ENCODE measurements at regions not wholly inside any gene's neighbourhood (a gene's known extent, or its start where the extent isn't known, plus 50 kb on each side); places are given as distances from the start of the nearest gene placed in this dataset.

GRCh38 chr21:27741736-27742135, 774.8 kb upstream of the ADAMTS5 start:
- H3K4me2 ChIP-seq (ENCODE audit: insufficient read depth, low read length) = no peak overlapping the region
- BruUV-seq (replicated peaks) = no TSS peak
- DNase-seq (ENCODE audit: low read depth, low spot score) = no peak
- ChIA-PET CTCF (no interaction called here), POLR2A (no interaction called here)
- no peaks in the 10 kb centered on the region for H4K20me1 ChIP-seq (replicated peaks; ENCODE audit: control insufficient read depth, extremely low read depth, insufficient read depth, low read length)
- intact Hi-C loops (cut with micrococcal nuclease) = no loop called here
- TF ChIP-seq POLR2A (IDR thresholded peaks at IDR 0.05; ENCODE audit: low read depth, low read length) (no peak), JUN (IDR thresholded peaks at IDR 0.05; ENCODE audit: borderline replicate concordance, insufficient read depth, insufficient read length, low read depth) (no peak), MYC (IDR thresholded peaks at IDR 0.05; ENCODE audit: low read depth, low read length) (no peak)
- dilution Hi-C loops (cut with MboI; ENCODE audit: extremely low pct_ligation_motif_present, low sequenced_read_pairs) = no loop called here
- no peaks in the 10 kb centered on the region for H3K79me2 ChIP-seq (ENCODE audit: control insufficient read depth, insufficient read depth, low read length)
- no peak overlapping the region for H3K4me3 ChIP-seq (replicated peaks in 1 of 3; ENCODE audit: insufficient read depth in 1 of 3, low read depth in 1 of 3, low read length in 3 of 3)
- H3K9me1 ChIP-seq (replicated peaks; ENCODE audit: control insufficient read depth, extremely low read depth, insufficient read depth, low read length) = no peaks in the 10 kb centered on the region
- H2AFZ ChIP-seq (ENCODE audit: low read depth, low read length) = no peak overlapping the region
- H3K36me3 ChIP-seq (ENCODE audit: control insufficient read depth in 2 of 2, extremely low read depth in 1 of 2, insufficient read depth in 2 of 2, low read length in 2 of 2) = no peaks in the 10 kb centered on the region
- H3K4me1 ChIP-seq (ENCODE audit: control insufficient read depth, extremely low read depth, insufficient read depth, low read length) = no peaks in the 10 kb centered on the region
- H3K27me3 ChIP-seq (ENCODE audit: control insufficient read depth in 2 of 2, insufficient read depth in 2 of 2, low read length in 2 of 2) = no peaks in the 10 kb centered on the region
- no peak overlapping the region for H3K9ac ChIP-seq (replicated peaks; ENCODE audit: extremely low read depth, insufficient read depth, low read length)
- no peak overlapping the region for H3K27ac ChIP-seq (ENCODE audit: insufficient read depth, low read depth, low read length)
- no peaks in the 10 kb centered on the region for H3K9me3 ChIP-seq (replicated peaks; ENCODE audit: control insufficient read depth, insufficient read depth, low read length)
- FAIRE-seq = no peak

- POLR2A ChIA-PET = no interaction called here
- Histone ChIP-seq H3K27ac (ENCODE audit: insufficient read depth, low read depth, low read length) (no peak overlapping the region), H3K4me3 (replicated peaks in 1 of 3; ENCODE audit: insufficient read depth in 1 of 3, low read depth in 1 of 3, low read length in 3 of 3) (no peak overlapping the region), H4K20me1 (replicated peaks; ENCODE audit: control insufficient read depth, extremely low read depth, insufficient read depth, low read length) (no peaks in the 10 kb centered on the region), H3K4me1 (ENCODE audit: control insufficient read depth, extremely low read depth, insufficient read depth, low read length) (no peaks in the 10 kb centered on the region), H3K27me3 (ENCODE audit: control insufficient read depth in 2 of 2, insufficient read depth in 2 of 2, low read length in 2 of 2) (no peaks in the 10 kb centered on the region), H3K79me2 (ENCODE audit: control insufficient read depth, insufficient read depth, low read length) (no peaks in the 10 kb centered on the region), H2AFZ (ENCODE audit: low read depth, low read length) (no peak overlapping the region), H3K36me3 (ENCODE audit: control insufficient read depth in 2 of 2, extremely low read depth in 1 of 2, insufficient read depth in 2 of 2, low read length in 2 of 2) (no peaks in the 10 kb centered on the region), H3K9me1 (replicated peaks; ENCODE audit: control insufficient read depth, extremely low read depth, insufficient read depth, low read length) (no peaks in the 10 kb centered on the region), H3K4me2 (ENCODE audit: insufficient read depth, low read length) (no peak overlapping the region), H3K9me3 (replicated peaks; ENCODE audit: control insufficient read depth, insufficient read depth, low read length) (no peaks in the 10 kb centered on the region), H3K9ac (replicated peaks; ENCODE audit: extremely low read depth, insufficient read depth, low read length) (no peak overlapping the region)
- TF ChIP-seq JUN (IDR thresholded peaks at IDR 0.05; ENCODE audit: borderline replicate concordance, insufficient read depth, insufficient read length, low read depth) (no peak), GATA2 (IDR thresholded peaks at IDR 0.05; ENCODE audit: insufficient read depth, insufficient read length, low read depth, low read length) (no peak), POLR2A (IDR thresholded peaks at IDR 0.05; ENCODE audit: low read depth, low read length) (no peak), MYC (IDR thresholded peaks at IDR 0.05; ENCODE audit: low read depth, low read length) (no peak), POLR2AphosphoS5 (IDR thresholded peaks at IDR 0.05; ENCODE audit: insufficient read depth, low read depth, low read length) (no peak), FOS (IDR thresholded peaks at IDR 0.05; ENCODE audit: borderline replicate concordance, insufficient read depth, low read length) (no peak), MAX (IDR thresholded peaks at IDR 0.05; ENCODE audit: insufficient read depth, insufficient read length) (no peak), CTCF (IDR thresholded peaks at IDR 0.05; ENCODE audit: extremely low read depth in 1 of 2, insufficient read depth in 1 of 2, low read depth in 1 of 2, low read length in 2 of 2) (no peak), EZH2 (IDR thresholded peaks at IDR 0.05; ENCODE audit: borderline replicate concordance, low read depth, low read length, severe bottlenecking) (no peak)
- dilution Hi-C loops (cut with MboI; ENCODE audit: extremely low pct_ligation_motif_present, low sequenced_read_pairs) = no loop called here
- DNase-seq (ENCODE audit: low read depth, low spot score) (no peak), FAIRE-seq (no peak)
- CTCF ChIA-PET = interaction anchor here (0.6 to 2.4 kb wide), 2 partner anchors 12 to 39 kb away, joined by 4 to 6 read pairs; no protein-coding TSS in a partner anchor
- intact Hi-C loops (cut with micrococcal nuclease) = no loop called here
- BruUV-seq (replicated peaks) = no TSS peak
These were observed 773.2 kb upstream of the ADAMTS5 start for GRCh38 chr21:27740084-27740483.
